Loucy (cell line): ENCODE measurements at regions not wholly inside any gene's neighbourhood (a gene's known extent, or its start where the extent isn't known, plus 50 kb on each side); places are given as distances from the start of the nearest gene placed in this dataset.

Experiments
- CTCF ChIP-seq: fragments of 200-600 bp; sonication (generic); conservative IDR thresholded peaks from 2 replicates; pipeline ENCODE4 v1.5.1; 2014; ENCODE audit warnings: mild to moderate bottlenecking, antibody characterized with exemption, low read length
- EZH2phosphoT487 ChIP-seq: fragments of 200-600 bp; IDR thresholded peaks from 2 replicates; pipeline ENCODE4 v1.6.1; 2018; ENCODE audit warnings: antibody characterized with exemption, mild to moderate bottlenecking, moderate library complexity, borderline replicate concordance

- TF ChIP-seq EZH2phosphoT487 (no peak), CTCF (no peak)
Observed at GRCh38 chr15:91547356-91547755, 306.2 kb upstream of the SLCO3A1 start.
